Central memory CD8-positive, alpha-beta T cell (primary cell): ENCODE measurements at regions not wholly inside any gene's neighbourhood (a gene's known extent, or its start where the extent isn't known, plus 50 kb on each side); places are given as distances from the start of the nearest gene placed in this dataset.

ENCODE experiments used
- ATAC-seq: fragments of 150-1000 bp; cut with Tn5 transposase; replicated peaks from 2 replicates; pipeline ENCODE4 v1.10.0; 2022; ENCODE audit warnings: mild to moderate bottlenecking, moderate FRiP score, moderate number of reproducible peaks; ENCODE audit not compliant: poor library complexity, severe bottlenecking; ENCODE audit errors: extremely low read depth
- DNase-seq, 2 donors: peaks; one replicate each; pipeline ENCODE4 v3.0.0; 2021; ENCODE audit warnings: low spot score in 2 of 2
- H3K27ac Mint-ChIP-seq: one replicate; pipeline ENCODE4 v1.8.0; 2022; ENCODE audit warnings: low read depth, mild to moderate bottlenecking, moderate library complexity, mixed read lengths
- H3K27me3 Mint-ChIP-seq: one replicate; pipeline ENCODE4 v1.8.0; 2022; ENCODE audit warnings: mixed read lengths
- H3K36me3 Mint-ChIP-seq: one replicate; pipeline ENCODE4 v1.8.0; 2022; ENCODE audit warnings: mild to moderate bottlenecking, moderate library complexity, mixed read lengths; ENCODE audit not compliant: insufficient read depth
- H3K4me1 Mint-ChIP-seq: one replicate; pipeline ENCODE4 v1.8.0; 2022; ENCODE audit warnings: mixed read lengths
- H3K4me3 Mint-ChIP-seq: one replicate; pipeline ENCODE4 v1.8.0; 2022; ENCODE audit warnings: mild to moderate bottlenecking, moderate library complexity, mixed read lengths
- H3K9me3 Mint-ChIP-seq: one replicate; pipeline ENCODE4 v1.8.0; 2022; ENCODE audit warnings: mixed read lengths

DNA sequence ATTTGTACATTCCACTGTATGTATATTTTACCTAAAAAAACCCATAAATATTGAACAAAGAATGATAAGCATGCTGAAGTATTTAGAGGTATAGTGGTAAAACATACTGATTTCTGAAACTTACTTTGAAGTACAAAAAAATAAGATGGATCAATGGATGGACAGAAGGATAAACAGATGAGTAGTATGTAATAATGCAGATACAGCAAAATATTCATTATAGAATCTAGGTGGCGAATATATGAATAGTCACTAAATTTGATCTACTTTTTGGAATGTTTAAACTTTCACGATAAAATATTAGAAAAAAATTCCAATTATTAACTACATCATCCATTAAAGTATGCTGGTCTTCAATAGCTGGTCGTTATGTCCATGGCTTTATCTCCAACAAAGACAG is 51.9 kb upstream of the GNB4 start:
- no peaks in the 10 kb centered on the region for H3K36me3 Mint-ChIP-seq

DNA sequence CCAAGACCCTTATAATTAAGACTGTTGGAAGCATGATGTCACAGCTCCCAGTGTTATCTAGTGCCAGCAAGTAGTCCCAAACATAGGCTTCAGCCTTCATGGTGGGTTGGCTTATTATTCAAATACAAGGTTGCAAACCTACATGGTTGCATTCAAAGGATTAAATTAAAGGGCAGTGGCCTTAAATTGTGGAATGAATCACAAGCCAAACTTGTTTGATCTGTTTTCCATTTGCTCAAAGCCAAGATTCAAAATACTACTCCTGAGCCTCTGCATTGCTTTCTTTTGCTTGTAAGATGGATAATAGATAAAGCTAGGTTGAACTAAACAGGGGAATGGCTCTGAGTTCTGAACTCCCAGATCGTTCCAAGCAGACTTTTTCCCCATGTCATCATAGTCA is 52.4 kb upstream of the GNB4 start:
- ATAC-seq (no peak), DNase-seq (no peak)
- Mint-ChIP-seq H3K4me3 (no peak overlapping the region), H3K36me3 (no peaks in the 10 kb centered on the region), H3K9me3 (no peaks in the 10 kb centered on the region), H3K4me1 (no peaks in the 10 kb centered on the region), H3K27ac (no peak overlapping the region), H3K27me3 (peaks cover 52% of the 10 kb centered on the region)

More for the DNA sequence above, 51.9 kb upstream of the GNB4 start:
- Mint-ChIP-seq H3K4me1 (no peaks in the 10 kb centered on the region), H3K27me3 (peaks cover 52% of the 10 kb centered on the region), H3K9me3 (peaks cover 2% of the 10 kb centered on the region), H3K27ac (no peak overlapping the region), H3K4me3 (no peak overlapping the region)
- ATAC-seq (no peak), DNase-seq (no peak)

DNA sequence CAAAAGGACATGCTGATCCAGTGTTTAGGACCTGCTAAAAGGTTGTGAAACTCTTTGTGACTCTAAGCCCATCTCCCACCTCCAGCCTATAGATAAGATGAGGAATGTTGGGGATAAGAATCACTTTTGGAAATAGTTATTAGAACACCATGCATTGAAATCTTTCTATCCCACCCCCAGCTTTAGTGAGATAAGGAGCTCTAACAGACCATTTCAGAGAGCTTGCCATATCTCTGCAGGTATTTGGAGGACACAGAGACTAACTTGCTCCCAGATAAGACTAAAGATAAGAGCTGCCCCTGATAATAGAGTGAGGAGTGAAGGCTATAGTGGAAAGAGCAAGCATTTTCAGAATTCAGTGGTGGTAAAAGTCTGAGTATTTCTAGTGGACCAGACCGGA is 53.1 kb upstream of the GNB4 start:
- Mint-ChIP-seq H3K27ac (no peak overlapping the region), H3K4me3 (no peak overlapping the region), H3K9me3 (no peaks in the 10 kb centered on the region), H3K27me3 (peaks cover 52% of the 10 kb centered on the region), H3K36me3 (no peaks in the 10 kb centered on the region), H3K4me1 (no peaks in the 10 kb centered on the region)
- no peak for ATAC-seq
- DNase-seq, result no peak

DNA sequence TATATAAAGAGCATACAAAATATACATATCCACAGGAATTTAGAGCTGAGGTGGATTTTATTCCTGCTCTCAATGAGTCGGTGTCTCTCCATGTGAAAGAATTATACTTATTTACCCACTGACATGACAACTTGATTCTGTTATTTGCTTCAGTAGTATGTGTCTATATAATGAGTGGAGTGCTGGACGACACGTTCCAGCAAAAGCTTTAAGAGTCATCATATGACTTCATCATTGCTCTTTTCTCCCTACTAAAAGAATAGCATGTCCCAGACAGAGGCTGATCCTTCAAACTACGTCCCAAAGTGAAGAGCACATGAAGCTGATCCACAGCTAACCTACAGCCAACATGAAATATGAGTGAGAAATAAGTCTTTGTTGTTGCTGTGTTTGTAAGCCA is 54.3 kb upstream of the GNB4 start:
- H3K9me3 Mint-ChIP-seq, result no peaks in the 10 kb centered on the region
- H3K27me3 Mint-ChIP-seq, result peaks cover 52% of the 10 kb centered on the region
- no peak overlapping the region for H3K27ac Mint-ChIP-seq
- no peaks in the 10 kb centered on the region for H3K36me3 Mint-ChIP-seq
- H3K4me1 Mint-ChIP-seq, result no peaks in the 10 kb centered on the region
- DNase-seq, result no peak
- H3K4me3 Mint-ChIP-seq, result no peak overlapping the region
- no peak for ATAC-seq

DNA sequence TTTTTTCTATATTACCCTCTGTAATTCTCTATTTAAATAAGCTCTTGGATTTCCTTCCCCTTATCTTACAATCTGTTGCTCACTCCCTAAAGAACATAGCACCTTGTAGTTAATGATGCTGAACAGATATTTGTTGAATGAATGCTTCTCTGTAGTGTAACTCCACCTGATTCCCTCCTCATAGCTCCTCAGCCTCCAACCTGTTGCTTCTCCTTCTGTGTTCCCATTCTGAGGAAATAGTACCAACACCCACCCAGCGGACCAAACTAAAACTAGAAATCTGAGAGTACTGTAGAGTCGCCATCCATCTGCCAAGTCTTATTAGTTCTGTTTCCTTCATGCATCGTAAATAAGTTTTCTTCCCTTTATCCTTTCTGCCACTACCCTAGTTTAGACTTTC is 55.5 kb upstream of the GNB4 start:
- no peaks in the 10 kb centered on the region for H3K36me3 Mint-ChIP-seq
- no peak for ATAC-seq
- peaks cover 45% of the 10 kb centered on the region for H3K27me3 Mint-ChIP-seq
- H3K27ac Mint-ChIP-seq, result no peak overlapping the region
- H3K9me3 Mint-ChIP-seq, result no peaks in the 10 kb centered on the region
- DNase-seq, result no peak
- H3K4me1 Mint-ChIP-seq, result no peaks in the 10 kb centered on the region
- no peak overlapping the region for H3K4me3 Mint-ChIP-seq

DNA sequence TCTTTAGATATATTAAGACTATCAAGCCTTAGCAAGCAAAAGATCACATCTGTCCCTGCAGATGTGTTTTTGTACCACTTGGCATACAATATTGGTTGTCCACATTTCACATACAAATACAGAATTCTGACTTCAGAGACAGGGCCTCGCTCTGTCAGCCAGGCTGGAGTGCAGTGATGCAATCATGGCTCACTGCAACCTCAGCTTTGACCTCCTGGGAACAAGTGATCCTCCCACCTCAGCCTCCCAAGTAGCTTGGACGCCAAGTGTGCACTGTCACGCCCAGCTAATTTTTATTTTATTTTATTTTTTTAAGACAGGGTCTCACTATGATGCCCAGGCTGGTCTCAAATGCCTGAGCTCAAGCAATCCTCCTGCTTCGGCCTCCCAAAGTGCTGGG is 53.0 kb upstream of the ACTL6A start:
- Mint-ChIP-seq H3K36me3 (no peaks in the 10 kb centered on the region), H3K27me3 (peaks cover 35% of the 10 kb centered on the region), H3K4me3 (no peak overlapping the region), H3K9me3 (no peaks in the 10 kb centered on the region), H3K27ac (no peak overlapping the region), H3K4me1 (no peaks in the 10 kb centered on the region)
- DNase-seq (no peak), ATAC-seq (no peak)

DNA sequence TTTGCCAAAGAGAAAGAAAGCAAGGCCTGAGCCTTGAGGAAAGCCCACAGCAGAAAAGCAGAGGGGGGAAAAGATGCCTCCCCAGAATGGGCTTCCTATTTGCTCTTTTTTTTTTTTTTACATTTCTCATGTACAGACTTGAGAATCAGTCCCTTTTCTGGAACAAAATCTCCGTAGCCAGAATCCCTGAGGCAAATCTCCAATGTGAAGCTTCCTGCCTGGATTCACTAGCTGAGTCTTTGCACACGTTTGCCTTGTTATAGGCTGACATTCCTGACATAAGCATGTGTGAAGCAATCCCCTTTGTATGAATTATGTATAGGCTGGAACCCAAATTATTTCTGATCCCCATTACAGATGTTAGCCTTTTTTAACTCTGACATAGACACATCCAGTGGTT is 52.2 kb upstream of the ACTL6A start:
- Mint-ChIP-seq H3K27ac (no peak overlapping the region), H3K9me3 (no peaks in the 10 kb centered on the region), H3K4me1 (no peaks in the 10 kb centered on the region), H3K4me3 (no peak overlapping the region), H3K36me3 (peaks cover under 1% of the 10 kb centered on the region), H3K27me3 (peaks cover 27% of the 10 kb centered on the region)
- ATAC-seq, result no peak
- no peak for DNase-seq

DNA sequence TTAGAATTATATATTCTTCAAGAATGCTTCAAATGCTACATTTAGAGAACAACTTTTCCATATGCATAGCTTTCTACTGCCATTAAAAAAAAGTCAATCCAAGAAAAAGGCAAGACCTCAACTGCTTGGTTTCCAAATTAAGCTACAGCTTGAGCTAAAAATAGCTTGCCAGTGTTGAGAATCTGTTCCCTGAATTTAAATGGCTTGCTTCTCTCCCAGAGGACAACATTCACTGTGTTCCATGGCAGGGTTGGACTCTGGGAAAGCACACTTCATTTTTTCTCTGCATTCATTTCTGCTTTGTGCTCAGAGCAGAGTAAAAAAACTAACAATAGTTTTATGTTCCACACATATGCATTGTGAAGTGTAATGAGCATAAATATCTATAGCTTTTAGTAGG is 50.3 kb upstream of the ACTL6A start:
- Mint-ChIP-seq H3K4me3 (no peak overlapping the region), H3K4me1 (no peaks in the 10 kb centered on the region), H3K9me3 (peaks cover 8% of the 10 kb centered on the region), H3K27ac (no peak overlapping the region), H3K36me3 (peaks cover 1% of the 10 kb centered on the region), H3K27me3 (peaks cover 11% of the 10 kb centered on the region)
- DNase-seq (no peak), ATAC-seq (no peak)
